Muscle layer of colon (tissue), 2 donors: ENCODE measurements at regions not wholly inside any gene's neighbourhood (a gene's known extent, or its start where the extent isn't known, plus 50 kb on each side); places are given as distances from the start of the nearest gene placed in this dataset.

ENCODE experiments used
- H3K27ac ChIP-seq: one replicate; pipeline ENCODE4 v1.7.0; 2013; ENCODE audit warnings: low read depth, mild to moderate bottlenecking, low read length, moderate library complexity
- H3K27me3 ChIP-seq, 2 donors: one replicate each; pipeline ENCODE4 v1.7.0; 2013; ENCODE audit warnings: low read length in 2 of 2, mild to moderate bottlenecking in 2 of 2; ENCODE audit not compliant: insufficient read depth in 2 of 2, control insufficient read depth in 1 of 2
- H3K36me3 ChIP-seq: one replicate; pipeline ENCODE4 v1.7.0; 2013; ENCODE audit warnings: mild to moderate bottlenecking, low read length; ENCODE audit not compliant: insufficient read depth
- H3K4me1 ChIP-seq: one replicate; pipeline ENCODE4 v1.7.0; 2013; ENCODE audit warnings: mild to moderate bottlenecking, low read length; ENCODE audit not compliant: insufficient read depth
- H3K4me3 ChIP-seq, 2 donors: one replicate each; pipeline ENCODE4 v1.7.0; 2013; ENCODE audit warnings: low read length in 2 of 2, low read depth in 1 of 2, mild to moderate bottlenecking in 1 of 2, moderate library complexity in 1 of 2
- H3K9ac ChIP-seq: one replicate; pipeline ENCODE4 v1.7.0; 2013; ENCODE audit warnings: low read length
- H3K9me3 ChIP-seq: one replicate; pipeline ENCODE4 v1.7.0; 2013; ENCODE audit warnings: mild to moderate bottlenecking, low read length
- donor health status: abdominal sarcoma.
- donor health status: Adenocarcinoma of cecum.

DNA sequence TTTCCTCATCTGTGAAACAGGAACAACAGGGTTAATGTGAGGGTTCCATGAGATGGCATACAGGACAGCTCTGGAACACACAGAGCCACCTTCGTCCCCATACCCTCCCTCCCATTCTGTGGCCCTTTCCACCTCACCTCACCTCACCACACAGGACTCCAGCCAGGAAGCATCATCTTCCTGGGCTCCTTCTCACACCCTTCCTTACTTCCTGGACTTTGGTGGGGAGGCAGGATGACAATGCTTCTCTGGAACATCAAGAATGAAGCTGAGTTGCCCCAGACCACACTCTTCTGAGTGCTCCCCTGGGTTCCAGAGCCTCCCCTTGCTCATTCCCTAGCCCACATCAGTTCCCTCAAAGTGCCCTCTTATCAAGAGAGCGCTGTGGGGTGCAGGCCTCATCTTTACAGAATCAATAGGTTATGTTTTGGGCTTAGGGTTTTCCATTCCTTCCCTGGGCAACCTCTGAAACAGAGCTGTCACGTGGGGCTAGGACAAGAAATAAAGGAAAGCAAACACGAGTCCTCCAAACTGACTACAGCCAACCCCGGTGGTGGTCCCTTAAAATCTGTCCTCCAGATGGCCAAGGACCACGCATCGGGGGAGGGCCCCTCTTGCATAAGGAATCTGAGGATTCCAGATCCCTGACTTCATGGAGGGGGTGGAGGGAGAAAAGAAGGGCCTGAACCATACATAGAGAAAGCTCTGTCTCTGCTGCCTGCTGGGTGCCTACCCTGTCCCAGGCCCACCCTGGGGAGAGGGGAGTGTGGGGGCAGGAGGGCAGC is 74.4 kb upstream of the ATP6AP2 start:
- no peaks in the 10 kb centered on the region for H3K9me3 ChIP-seq
- no peaks in the 10 kb centered on the region for H3K4me1 ChIP-seq
- H3K27ac ChIP-seq: no peak overlapping the region
- peaks cover 0 to 4% of the 10 kb centered on the region in 2 donors for H3K27me3 ChIP-seq
- H3K36me3 ChIP-seq: no peaks in the 10 kb centered on the region
- no peak overlapping the region for H3K9ac ChIP-seq
- no peak overlapping the region for H3K4me3 ChIP-seq

DNA sequence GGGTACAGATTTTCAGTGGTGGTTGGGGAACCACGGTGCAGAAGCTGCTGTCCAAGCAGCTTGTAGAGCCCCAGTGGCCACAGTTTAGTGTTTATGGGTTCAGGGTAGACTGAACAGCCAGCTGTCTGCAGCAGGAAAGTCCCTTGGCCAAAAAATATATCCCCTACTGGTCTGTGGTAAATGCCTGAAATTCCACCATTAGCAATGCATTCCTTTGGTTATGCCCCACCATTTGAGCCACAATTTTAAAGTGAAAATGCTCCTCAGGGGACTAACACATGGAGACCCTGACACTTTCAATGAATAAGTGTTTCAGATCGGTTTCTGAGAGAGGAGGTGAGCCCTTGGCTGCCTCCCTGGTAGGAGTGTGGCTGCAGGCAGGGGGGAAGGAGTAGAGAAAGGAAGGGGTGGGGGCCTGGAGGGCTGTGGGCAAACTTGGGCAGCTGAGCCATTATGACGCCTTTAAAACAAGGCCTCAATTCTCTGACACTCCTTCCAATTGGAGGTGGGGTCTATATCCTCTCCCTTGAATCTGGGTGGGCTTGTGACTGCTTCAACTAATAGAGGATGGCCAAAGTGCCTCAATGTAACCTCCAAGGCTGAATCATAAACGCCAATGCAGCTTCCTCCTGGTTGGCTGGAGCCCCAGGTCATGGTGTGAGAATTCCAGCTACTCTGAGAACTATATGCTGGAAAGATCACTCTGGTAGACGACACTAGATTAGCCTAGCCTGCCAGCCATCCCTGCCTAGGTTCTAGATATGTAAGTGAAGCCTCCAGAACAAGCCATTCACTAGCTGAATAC is 75.8 kb upstream of the ATP6AP2 start:
- peaks cover 0 to 12% of the 10 kb centered on the region in 2 donors for H3K27me3 ChIP-seq
- no peak overlapping the region for H3K9ac ChIP-seq
- H3K36me3 ChIP-seq: no peaks in the 10 kb centered on the region

DNA sequence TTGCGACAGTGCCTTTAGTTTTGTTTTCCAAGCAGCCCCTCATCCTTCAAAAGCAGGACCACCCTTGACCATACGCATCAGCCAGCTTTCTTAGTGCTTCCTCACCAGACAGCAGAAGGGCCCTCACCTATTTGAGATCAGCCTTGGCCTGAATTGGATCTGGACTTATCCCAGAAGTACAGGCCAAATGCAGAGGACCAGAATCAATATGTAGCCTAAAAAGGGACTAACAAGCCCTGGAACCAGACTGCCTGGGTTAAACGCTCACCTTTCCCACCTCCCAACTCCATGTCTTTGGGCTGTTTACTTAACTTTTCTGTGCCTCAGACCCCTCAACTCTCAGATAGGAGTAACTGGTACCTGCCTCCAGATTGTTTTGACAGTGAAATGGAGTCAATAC is 77.7 kb upstream of the ATP6AP2 start:
- Histone ChIP-seq H3K9ac (no peak overlapping the region), H3K4me3 (no peak overlapping the region), H3K27ac (no peak overlapping the region), H3K36me3 (no peaks in the 10 kb centered on the region), H3K4me1 (no peaks in the 10 kb centered on the region), H3K27me3 (peaks cover 0 to 14% of the 10 kb centered on the region in 2 donors), H3K9me3 (no peaks in the 10 kb centered on the region)

More for the DNA sequence above, 75.8 kb upstream of the ATP6AP2 start:
- no peaks in the 10 kb centered on the region for H3K9me3 ChIP-seq
- H3K27ac ChIP-seq: no peak overlapping the region
- no peak overlapping the region for H3K4me3 ChIP-seq
- no peaks in the 10 kb centered on the region for H3K4me1 ChIP-seq

DNA sequence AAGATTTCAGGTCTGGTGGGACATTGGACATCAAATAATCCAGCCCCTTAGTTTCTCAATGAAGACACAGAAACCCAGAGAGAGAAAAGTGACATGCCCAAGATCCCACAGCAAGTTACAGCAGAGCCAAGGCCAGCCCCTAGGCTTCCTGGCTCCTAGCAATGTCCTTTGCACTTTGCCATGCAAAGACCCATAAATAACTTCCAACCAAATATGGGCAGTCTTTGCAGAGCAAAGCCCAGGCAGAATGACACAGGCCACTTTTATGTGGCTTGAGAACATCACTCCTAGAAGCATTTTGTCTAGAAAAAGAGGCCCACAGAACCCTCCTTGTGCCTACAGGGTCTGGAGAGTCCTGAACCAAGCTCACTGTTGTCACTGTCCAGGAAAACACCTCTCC is 78.1 kb upstream of the ATP6AP2 start:
- peaks cover 0 to 14% of the 10 kb centered on the region in 2 donors for H3K27me3 ChIP-seq
- H3K27ac ChIP-seq: no peak overlapping the region
- H3K9ac ChIP-seq: no peak overlapping the region
- no peak overlapping the region for H3K4me3 ChIP-seq
- H3K9me3 ChIP-seq: no peaks in the 10 kb centered on the region
- H3K36me3 ChIP-seq: no peaks in the 10 kb centered on the region
- no peaks in the 10 kb centered on the region for H3K4me1 ChIP-seq

DNA sequence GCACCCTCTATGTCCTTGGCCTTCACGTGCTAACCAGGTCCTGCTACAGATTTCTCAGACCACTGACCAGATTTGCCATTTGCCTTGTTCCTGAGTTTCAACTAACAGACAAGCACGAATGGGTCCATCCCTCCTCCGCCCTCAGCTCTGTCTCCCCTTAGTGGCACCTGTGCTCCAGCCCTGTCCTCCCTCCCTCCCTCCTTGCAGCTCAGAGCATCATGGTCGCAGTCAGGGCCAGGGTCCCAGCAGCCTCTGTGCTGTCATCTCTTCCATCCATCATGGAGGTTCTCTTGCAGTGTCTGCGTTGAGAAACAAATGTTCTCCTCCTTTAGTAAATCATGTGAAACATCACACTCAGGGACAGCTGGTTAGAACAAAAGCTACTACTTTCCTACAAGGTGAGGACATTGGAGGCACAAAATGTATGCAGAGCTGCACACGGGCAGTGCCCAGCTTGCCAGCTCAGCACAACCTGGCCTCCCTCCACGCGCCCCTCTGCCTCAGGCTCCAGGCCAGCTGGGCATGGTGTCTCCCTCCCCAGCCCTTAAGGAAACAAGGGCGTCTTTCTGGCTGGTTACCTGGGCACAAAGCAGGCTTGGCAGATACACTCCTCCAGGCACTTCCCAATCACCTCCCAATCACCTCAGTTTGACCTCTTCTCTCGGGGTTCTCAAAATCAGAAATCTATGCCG is 79.5 kb upstream of the ATP6AP2 start:
- Histone ChIP-seq H3K36me3 (no peaks in the 10 kb centered on the region), H3K4me1 (peaks cover 4% of the 10 kb centered on the region), H3K4me3 (no peak overlapping the region), H3K9me3 (no peaks in the 10 kb centered on the region), H3K9ac (no peak overlapping the region), H3K27ac (no peak overlapping the region), H3K27me3 (peaks cover 6 to 14% of the 10 kb centered on the region in 2 donors)

DNA sequence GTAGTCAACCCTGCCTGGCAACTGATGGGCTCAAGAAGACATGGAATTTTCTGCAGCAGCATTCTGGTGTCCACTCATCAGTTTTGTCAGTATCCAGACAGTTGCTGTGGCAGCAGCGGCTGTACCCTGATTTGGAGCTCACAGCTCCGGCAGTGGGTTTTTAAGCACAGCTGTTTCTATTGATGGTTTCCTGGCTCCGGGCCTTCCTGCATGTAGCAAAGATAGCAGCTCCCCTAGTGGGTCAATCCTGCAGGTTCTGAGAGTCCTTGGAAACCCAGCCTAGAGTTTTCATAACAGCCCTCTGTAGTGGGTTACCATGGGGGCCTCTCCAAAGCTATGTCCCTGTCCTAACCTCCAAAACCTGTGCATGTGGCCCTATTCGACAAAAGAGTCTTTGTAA is 84.0 kb upstream of the ATP6AP2 start:
- H3K36me3 ChIP-seq: no peaks in the 10 kb centered on the region
- H3K9ac ChIP-seq: no peak overlapping the region
- peaks cover 6 to 14% of the 10 kb centered on the region in 2 donors for H3K27me3 ChIP-seq
- peaks cover 4% of the 10 kb centered on the region for H3K9me3 ChIP-seq
- no peak overlapping the region for H3K27ac ChIP-seq
- peaks cover 4% of the 10 kb centered on the region for H3K4me1 ChIP-seq
- no peak overlapping the region for H3K4me3 ChIP-seq

DNA sequence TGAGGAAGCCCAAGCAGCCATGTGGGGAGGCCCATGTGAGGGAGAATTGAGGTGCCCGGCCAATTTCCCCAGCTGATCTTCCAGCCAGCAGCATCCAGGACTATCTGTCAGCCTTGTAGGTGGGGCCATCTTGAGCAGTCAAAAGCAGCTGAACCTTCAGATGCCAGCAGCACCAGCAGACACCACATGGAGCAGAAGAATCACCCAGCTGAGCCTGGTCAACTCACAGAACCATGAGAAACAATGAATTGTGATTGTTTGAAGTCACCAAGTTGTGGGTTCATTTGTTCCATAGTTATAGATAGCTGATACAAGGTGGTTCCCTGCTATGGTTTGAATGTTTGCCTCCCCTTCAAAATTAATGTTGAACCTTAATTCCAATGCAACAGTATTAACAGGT is 85.1 kb upstream of the ATP6AP2 start:
- H3K4me3 ChIP-seq: no peak overlapping the region
- H3K27me3 ChIP-seq: peaks cover 6 to 16% of the 10 kb centered on the region in 2 donors
- H3K36me3 ChIP-seq: no peaks in the 10 kb centered on the region

DNA sequence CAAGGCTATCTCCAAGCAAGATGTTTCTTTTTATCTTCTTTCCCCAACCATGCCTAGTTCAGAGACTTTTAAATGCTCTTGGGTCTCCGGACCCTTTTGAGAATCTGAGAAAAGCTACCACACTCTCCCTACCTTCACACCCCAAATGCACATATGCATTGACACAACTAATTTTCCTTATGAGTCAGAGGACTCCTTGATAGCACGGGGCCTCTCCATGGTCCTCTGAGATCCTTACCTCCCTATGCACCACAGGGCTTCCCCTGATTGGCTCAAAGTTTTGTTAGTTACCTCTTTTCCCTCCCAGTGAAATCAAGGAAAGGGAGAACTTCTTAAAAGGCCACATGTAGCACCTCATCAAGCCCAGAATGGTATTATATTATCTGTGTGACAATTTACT is 86.8 kb upstream of the ATP6AP2 start:
- Histone ChIP-seq H3K36me3 (no peaks in the 10 kb centered on the region), H3K4me1 (peaks cover 4% of the 10 kb centered on the region), H3K27ac (no peak overlapping the region), H3K27me3 (peaks cover 6 to 11% of the 10 kb centered on the region in 2 donors), H3K9me3 (peaks cover 4% of the 10 kb centered on the region), H3K9ac (no peak overlapping the region), H3K4me3 (no peak overlapping the region)

More for the DNA sequence above, 85.1 kb upstream of the ATP6AP2 start:
- H3K4me1 ChIP-seq: peaks cover 4% of the 10 kb centered on the region
- no peak overlapping the region for H3K27ac ChIP-seq
- peaks cover 4% of the 10 kb centered on the region for H3K9me3 ChIP-seq
- H3K9ac ChIP-seq: no peak overlapping the region

DNA sequence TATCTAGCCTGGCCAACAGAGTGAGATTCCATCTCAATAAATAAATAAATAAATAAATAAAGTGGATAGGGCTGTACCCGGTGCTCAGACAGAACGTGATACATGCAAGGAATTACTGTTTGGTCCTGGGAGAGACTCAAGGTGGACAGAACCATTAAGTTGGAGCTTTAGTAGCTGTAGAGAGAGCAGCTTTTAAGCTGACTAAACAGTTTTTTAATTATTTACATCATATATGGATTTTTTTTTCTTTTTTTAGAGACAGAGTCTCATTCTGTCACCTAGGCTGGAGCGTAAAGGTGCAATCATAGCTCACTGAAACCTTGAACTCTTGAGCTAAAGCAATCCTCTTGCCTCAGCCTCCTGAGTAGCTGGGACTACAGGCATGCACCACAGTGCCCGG is 92.5 kb upstream of the ATP6AP2 start:
- H3K27me3 ChIP-seq: peaks cover 0 to 7% of the 10 kb centered on the region in 2 donors

DNA sequence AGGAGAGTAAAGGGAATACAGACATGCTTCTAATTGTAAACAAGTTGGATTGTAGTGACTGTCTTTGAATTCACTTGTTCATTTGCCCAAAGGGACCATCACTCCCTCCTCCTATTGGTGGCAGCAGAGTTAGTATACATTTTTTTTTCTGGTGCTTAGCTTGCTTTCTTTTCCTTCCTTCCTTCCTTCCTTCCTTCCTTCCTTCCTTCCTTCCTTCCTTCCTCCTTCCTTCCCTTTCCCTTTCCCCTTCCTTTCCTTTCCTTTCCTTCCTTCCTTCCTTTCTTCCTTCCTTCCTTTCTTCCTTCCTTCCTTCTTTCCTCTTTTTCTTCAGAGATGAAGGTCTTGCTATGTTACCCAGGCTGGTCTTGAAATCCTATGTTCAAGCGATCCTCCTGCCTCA is 94.8 kb upstream of the ATP6AP2 start:
- H3K9me3 ChIP-seq: peaks cover 4% of the 10 kb centered on the region
- no peaks in the 10 kb centered on the region for H3K36me3 ChIP-seq
- peaks cover 0 to 4% of the 10 kb centered on the region in 2 donors for H3K27me3 ChIP-seq
- no peaks in the 10 kb centered on the region for H3K4me1 ChIP-seq
- H3K27ac ChIP-seq: no peak overlapping the region
- no peak overlapping the region for H3K4me3 ChIP-seq
- H3K9ac ChIP-seq: no peak overlapping the region

More for the DNA sequence above, 92.5 kb upstream of the ATP6AP2 start:
- Histone ChIP-seq H3K9ac (no peak overlapping the region), H3K27ac (no peak overlapping the region), H3K36me3 (no peaks in the 10 kb centered on the region), H3K4me1 (no peaks in the 10 kb centered on the region), H3K4me3 (no peak overlapping the region), H3K9me3 (peaks cover 4% of the 10 kb centered on the region)

DNA sequence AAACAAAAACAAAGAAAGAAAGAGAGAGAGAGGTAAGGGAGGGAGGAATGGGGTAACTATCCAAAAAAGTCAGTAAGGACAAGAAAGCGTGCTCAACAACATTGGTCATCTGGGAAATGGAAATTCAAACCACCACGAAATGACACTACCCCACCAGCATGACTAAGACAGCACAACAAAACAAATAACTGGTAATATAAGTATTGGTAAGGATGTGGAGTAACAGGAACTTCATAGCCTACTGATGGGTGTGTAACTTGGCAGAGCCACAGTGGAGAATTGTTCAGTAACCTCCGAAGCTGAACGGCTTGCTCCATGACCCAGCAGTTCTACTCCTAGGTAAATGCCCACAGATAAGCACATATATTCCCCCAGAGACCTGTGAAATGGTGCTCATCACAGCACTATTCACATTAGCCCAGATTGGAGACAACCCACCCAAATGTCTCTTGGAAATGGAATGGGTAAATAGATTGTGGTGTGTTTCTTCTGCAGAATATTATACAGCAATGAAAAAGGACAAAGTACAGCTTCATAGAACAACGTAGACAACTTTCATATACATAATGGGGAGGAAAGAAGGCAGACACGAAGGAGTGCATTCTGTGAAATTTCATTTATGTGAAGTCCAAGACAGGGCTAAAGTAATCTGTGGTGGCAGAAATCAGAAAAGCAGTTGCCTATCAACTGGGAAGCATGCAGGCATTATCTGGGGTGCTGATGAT is 95.5 kb upstream of the ATP6AP2 start:
- Histone ChIP-seq H3K9ac (no peak overlapping the region), H3K4me1 (no peaks in the 10 kb centered on the region), H3K27me3 (peaks cover 0 to 8% of the 10 kb centered on the region in 2 donors), H3K4me3 (no peak overlapping the region), H3K9me3 (peaks cover 4% of the 10 kb centered on the region), H3K27ac (no peak overlapping the region), H3K36me3 (no peaks in the 10 kb centered on the region)
